Naive thymus-derived CD4-positive, alpha-beta T cell (primary cell): ENCODE measurements at regions not wholly inside any gene's neighbourhood (a gene's known extent, or its start where the extent isn't known, plus 50 kb on each side); places are given as distances from the start of the nearest gene placed in this dataset.
"Not testable (repeated sequence)": the region's sequence is repeated elsewhere in the genome, so short reads cannot be mapped to it uniquely, and the experiment has no call there.

Source experiments
- ATAC-seq: fragments of 150-1000 bp; cut with Tn5 transposase; 2 replicates; pipeline ENCODE4 v1.10.0; 2021; ENCODE audit warnings: mild to moderate bottlenecking, moderate library complexity
- CTCF ChIA-PET: fragments of 350-600 bp; sonication (Branson Sonifier 250); formaldehyde crosslinking; loops from one replicate; lab custom pipeline; 2021; ENCODE audit warnings: antibody characterized with exemption; lab: Charles Lee
- POLR2A ChIA-PET: fragments of 350-600 bp; sonication (Branson Sonifier 250); formaldehyde crosslinking; loops from one replicate; lab custom pipeline; 2021; ENCODE audit warnings: antibody characterized with exemption, inconsistent platforms; lab: Charles Lee
- DNase-seq, 9 donors: peaks; one replicate each; pipeline versions ENCODE4 v3.0.0 to v3.0.0-alpha.2; 2020 to 2022; ENCODE audit warnings: mixed read lengths in 1 of 9
- H3K27ac ChIP-seq: one replicate; pipeline ENCODE4 v1.7.0; 2013; ENCODE audit warnings: mild to moderate bottlenecking, low read depth, low read length, moderate library complexity
- H3K27me3 ChIP-seq, 2 donors: one replicate each; pipeline ENCODE4 v1.7.0; 2013; ENCODE audit warnings: low read length in 2 of 2, mild to moderate bottlenecking in 2 of 2, moderate library complexity in 2 of 2; ENCODE audit not compliant: control insufficient read depth in 2 of 2, insufficient read depth in 2 of 2
- H3K36me3 ChIP-seq, 3 experiments: 1 replicate in 2 of 3; 2 replicates in 1 of 3; pipeline ENCODE4 v1.7.0; 2013; ENCODE audit warnings: low read length in 3 of 3, mild to moderate bottlenecking in 3 of 3, moderate library complexity in 1 of 3; ENCODE audit not compliant: insufficient read depth in 3 of 3, control insufficient read depth in 2 of 3
- H3K4me1 ChIP-seq, 2 donors: one replicate each; pipeline ENCODE4 v1.7.0; 2013; ENCODE audit warnings: low read length in 2 of 2, mild to moderate bottlenecking in 2 of 2, moderate library complexity in 1 of 2; ENCODE audit not compliant: control insufficient read depth in 2 of 2, insufficient read depth in 2 of 2
- H3K4me3 ChIP-seq: 2 replicates; pipeline ENCODE4 v1.7.0; 2013; ENCODE audit warnings: mild to moderate bottlenecking, low read length
- H3K9me3 ChIP-seq, 3 experiments: 1 replicate in 2 of 3; 2 replicates in 1 of 3; pipeline ENCODE4 v1.7.0; 2013; ENCODE audit warnings: low read length in 3 of 3; ENCODE audit not compliant: control insufficient read depth in 2 of 3
- H3K27ac Mint-ChIP-seq, 9 donors: one replicate each; pipeline ENCODE4 v1.8.0; 2020 to 2022; ENCODE audit warnings: mixed read lengths in 9 of 9, mild to moderate bottlenecking in 8 of 9, moderate library complexity in 5 of 9, inconsistent platforms in 2 of 9
- H3K27me3 Mint-ChIP-seq, 5 donors: one replicate each; pipeline ENCODE4 v1.8.0; 2021 to 2022; ENCODE audit warnings: mixed read lengths in 5 of 5, mild to moderate bottlenecking in 1 of 5
- H3K36me3 Mint-ChIP-seq, 5 donors: one replicate each; pipeline ENCODE4 v1.8.0; 2020 to 2022; ENCODE audit warnings: mixed read lengths in 5 of 5, mild to moderate bottlenecking in 3 of 5, inconsistent platforms in 1 of 5
- H3K4me1 Mint-ChIP-seq, 7 donors: one replicate each; pipeline ENCODE4 v1.8.0; 2020 to 2022; ENCODE audit warnings: mixed read lengths in 7 of 7, mild to moderate bottlenecking in 3 of 7, inconsistent platforms in 1 of 7
- H3K4me3 Mint-ChIP-seq, 10 donors: one replicate each; pipeline ENCODE4 v1.8.0; 2020 to 2022; ENCODE audit warnings: mild to moderate bottlenecking in 10 of 10, mixed read lengths in 10 of 10, moderate library complexity in 6 of 10, inconsistent platforms in 2 of 10
- H3K9me3 Mint-ChIP-seq, 11 donors: one replicate each; pipeline ENCODE4 v1.8.0; 2020 to 2022; ENCODE audit warnings: mixed read lengths in 11 of 11, mild to moderate bottlenecking in 4 of 11, inconsistent platforms in 1 of 11, moderate library complexity in 1 of 11
- intact Hi-C, 2 donors: fragments of 100-400 bp; cut with micrococcal nuclease; formaldehyde crosslinking; loops; one replicate each; pipeline ENCODE4 v1.15.1; 2023

GRCh38 chr13:43946281-43946680 lies 66.6 kb downstream of the LACC1 start:
- no peaks in the 10 kb centered on the region for H3K36me3 ChIP-seq

GRCh38 chr13:43947897-43948458 lies 68.3 kb downstream of the LACC1 start:
- no peaks in the 10 kb centered on the region for H3K36me3 ChIP-seq
- no peaks in the 10 kb centered on the region for H3K27me3 ChIP-seq
- H3K4me1 Mint-ChIP-seq: no peaks in the 10 kb centered on the region
- H3K9me3 Mint-ChIP-seq: peaks cover 0 to 10% (median 3%) of the 10 kb centered on the region in 11 donors
- no peak for ATAC-seq
- H3K4me3 Mint-ChIP-seq: no peak overlapping the region
- no peak for DNase-seq
- ChIA-PET CTCF (no interaction called here), POLR2A (no interaction called here)
- H3K36me3 Mint-ChIP-seq: no peaks in the 10 kb centered on the region
- intact Hi-C loops: no loop called here
- H3K27ac ChIP-seq: no peak overlapping the region
- H3K4me1 ChIP-seq: no peaks in the 10 kb centered on the region
- no peak overlapping the region for H3K27ac Mint-ChIP-seq
- no peak overlapping the region for H3K4me3 ChIP-seq
- H3K27me3 Mint-ChIP-seq: peaks cover 11 to 27% (median 23%) of the 10 kb centered on the region in 5 donors
- H3K9me3 ChIP-seq: no peaks in the 10 kb centered on the region

More at GRCh38 chr13:43946281-43946680, 66.6 kb downstream of the LACC1 start:
- Mint-ChIP-seq H3K4me1 (no peaks in the 10 kb centered on the region), H3K27me3 (peaks cover 17 to 29% (median 23%) of the 10 kb centered on the region in 5 donors), H3K4me3 (no peak overlapping the region), H3K36me3 (no peaks in the 10 kb centered on the region), H3K9me3 (peaks cover 0 to 10% (median 3%) of the 10 kb centered on the region in 11 donors), H3K27ac (no peak overlapping the region)
- H3K27me3 ChIP-seq: no peaks in the 10 kb centered on the region
- ChIA-PET CTCF (no interaction called here), POLR2A (no interaction called here)
- H3K4me1 ChIP-seq: no peaks in the 10 kb centered on the region
- H3K9me3 ChIP-seq: no peaks in the 10 kb centered on the region
- DNase-seq (no peak), ATAC-seq (no peak)
- intact Hi-C loops: no loop called here
- H3K4me3 ChIP-seq: no peak overlapping the region
- H3K27ac ChIP-seq: no peak overlapping the region

- DNase-seq (no peak), ATAC-seq (no peak)
- no peak overlapping the region for H3K4me3 Mint-ChIP-seq
- Histone ChIP-seq H3K9me3 (no peaks in the 10 kb centered on the region), H3K4me3 (no peak overlapping the region), H3K4me1 (no peaks in the 10 kb centered on the region), H3K27me3 (no peaks in the 10 kb centered on the region), H3K27ac (no peak overlapping the region), H3K36me3 (no peaks in the 10 kb centered on the region)
- no peaks in the 10 kb centered on the region for H3K4me1 Mint-ChIP-seq
- H3K9me3 Mint-ChIP-seq: peaks cover 0 to 4% (median 0%) of the 10 kb centered on the region in 11 donors
- POLR2A ChIA-PET: no interaction called here
- H3K27me3 Mint-ChIP-seq: peaks cover 14 to 38% (median 31%) of the 10 kb centered on the region in 5 donors
- CTCF ChIA-PET: no interaction called here
- H3K36me3 Mint-ChIP-seq: no peaks in the 10 kb centered on the region
- H3K27ac Mint-ChIP-seq: no peak overlapping the region
- intact Hi-C loops: no loop called here
Measured at GRCh38 chr13:43953370-43953769, 73.7 kb downstream of the LACC1 start.

GRCh38 chr13:43956975-43957374 lies 77.3 kb downstream of the LACC1 start:
- intact Hi-C loops, H3K4me1 Mint-ChIP-seq, CTCF ChIA-PET, H3K4me3 ChIP-seq, H3K36me3 ChIP-seq, H3K9me3 Mint-ChIP-seq, H3K4me3 Mint-ChIP-seq, ATAC-seq, POLR2A ChIA-PET, H3K27ac Mint-ChIP-seq, H3K4me1 ChIP-seq, H3K9me3 ChIP-seq, H3K36me3 Mint-ChIP-seq, DNase-seq, H3K27me3 ChIP-seq, H3K27ac ChIP-seq: not testable (repeated sequence)
- peaks cover 13 to 39% (median 25%) of the 10 kb centered on the region in 5 donors for H3K27me3 Mint-ChIP-seq

GRCh38 chr13:43959291-43959690 lies 79.6 kb downstream of the LACC1 start:
- Mint-ChIP-seq H3K4me1 (no peaks in the 10 kb centered on the region), H3K4me3 (no peak overlapping the region), H3K27ac (no peak overlapping the region), H3K27me3 (peaks cover 3 to 28% (median 19%) of the 10 kb centered on the region in 5 donors), H3K9me3 (peaks cover 0 to 2% (median 0%) of the 10 kb centered on the region in 11 donors), H3K36me3 (no peaks in the 10 kb centered on the region)
- H3K4me3 ChIP-seq: no peak overlapping the region
- H3K4me1 ChIP-seq: no peaks in the 10 kb centered on the region
- ATAC-seq (no peak), DNase-seq (no peak)
- POLR2A ChIA-PET: no interaction called here
- no peak overlapping the region for H3K27ac ChIP-seq
- H3K27me3 ChIP-seq: no peaks in the 10 kb centered on the region
- no peaks in the 10 kb centered on the region for H3K9me3 ChIP-seq
- no peaks in the 10 kb centered on the region for H3K36me3 ChIP-seq
- CTCF ChIA-PET: no interaction called here
- intact Hi-C loops: no loop called here

GRCh38 chr13:43961909-43962308 lies 82.2 kb downstream of the LACC1 start:
- H3K27me3 ChIP-seq: no peaks in the 10 kb centered on the region
- no peaks in the 10 kb centered on the region for H3K9me3 ChIP-seq
- H3K4me1 ChIP-seq: no peaks in the 10 kb centered on the region
- H3K4me3 ChIP-seq: no peak overlapping the region
- Mint-ChIP-seq H3K36me3 (no peaks in the 10 kb centered on the region), H3K9me3 (no peaks in the 10 kb centered on the region), H3K4me1 (no peaks in the 10 kb centered on the region), H3K27me3 (peaks cover 3 to 14% (median 6%) of the 10 kb centered on the region in 5 donors), H3K4me3 (no peak overlapping the region), H3K27ac (no peak overlapping the region)
- ATAC-seq: no peak
- DNase-seq: no peak
- ChIA-PET CTCF (no interaction called here), POLR2A (no interaction called here)
- intact Hi-C loops: no loop called here
- no peaks in the 10 kb centered on the region for H3K36me3 ChIP-seq
- H3K27ac ChIP-seq: no peak overlapping the region

GRCh38 chr13:43963726-43964125 lies 84.0 kb downstream of the LACC1 start:
- H3K36me3 ChIP-seq: no peaks in the 10 kb centered on the region
- Mint-ChIP-seq H3K4me1 (no peaks in the 10 kb centered on the region), H3K36me3 (no peaks in the 10 kb centered on the region), H3K9me3 (no peaks in the 10 kb centered on the region), H3K4me3 (no peak overlapping the region), H3K27ac (no peak overlapping the region), H3K27me3 (peaks cover 0 to 1% (median 0%) of the 10 kb centered on the region in 5 donors)
- DNase-seq (no peak), ATAC-seq (peak; percentile 67)
- H3K27me3 ChIP-seq: no peaks in the 10 kb centered on the region
- POLR2A ChIA-PET: no interaction called here
- no peaks in the 10 kb centered on the region for H3K4me1 ChIP-seq
- CTCF ChIA-PET: no interaction called here
- no peak overlapping the region for H3K27ac ChIP-seq
- no peak overlapping the region for H3K4me3 ChIP-seq
- intact Hi-C loops: no loop called here
- no peaks in the 10 kb centered on the region for H3K9me3 ChIP-seq
